CD4-positive, alpha-beta T cell (primary cell): ENCODE measurements at regions not wholly inside any gene's neighbourhood (a gene's known extent, or its start where the extent isn't known, plus 50 kb on each side); places are given as distances from the start of the nearest gene placed in this dataset.

Experiments
- ATAC-seq: fragments of 200-7000 bp; cut with Tn5 transposase; one replicate; pipeline ENCODE4 v1.10.0; 2022; ENCODE audit warnings: mild to moderate bottlenecking; ENCODE audit not compliant: poor library complexity
- CTCF ChIA-PET: fragments of 350-600 bp; sonication (Branson Sonifier 250); formaldehyde crosslinking; loops from one replicate; lab custom pipeline; 2021; ENCODE audit warnings: antibody characterized with exemption, inconsistent platforms; lab: Charles Lee
- POLR2A ChIA-PET: fragments of 350-600 bp; sonication (Branson Sonifier 250); formaldehyde crosslinking; loops from one replicate; lab custom pipeline; 2021; ENCODE audit warnings: antibody characterized with exemption, inconsistent platforms; lab: Charles Lee
- DNase-seq, 14 experiments: peaks; one replicate each; pipeline ENCODE4 v3.0.0-alpha.2; 2013 to 2020; ENCODE audit warnings: mixed read lengths in 2 of 14
- H3K27ac ChIP-seq, 2 donors: one replicate each; pipeline versions ENCODE4 v1.5.1 to v1.7.0; 2013; ENCODE audit warnings: low read length in 2 of 2, low read depth in 1 of 2, mild to moderate bottlenecking in 1 of 2
- H3K27me3 ChIP-seq, 2 experiments: 1 replicate in 1 of 2; 2 replicates in 1 of 2; pipeline versions ENCODE4 v1.6.1 to v1.7.0; 2013; ENCODE audit warnings: low read length in 2 of 2, control low read depth in 1 of 2, mild to moderate bottlenecking in 1 of 2, moderate library complexity in 1 of 2; ENCODE audit not compliant: insufficient read depth in 2 of 2, control insufficient read depth in 1 of 2
- H3K36me3 ChIP-seq: one replicate; pipeline ENCODE4 v1.6.1; 2013; ENCODE audit warnings: low read length, control low read depth; ENCODE audit not compliant: insufficient read depth
- H3K4me1 ChIP-seq: one replicate; pipeline ENCODE4 v1.6.1; 2013; ENCODE audit warnings: low read length, control low read depth; ENCODE audit not compliant: insufficient read depth
- H3K4me3 ChIP-seq: one replicate; pipeline ENCODE4 v1.5.1; 2013; ENCODE audit warnings: mild to moderate bottlenecking, low read length, moderate library complexity
- H3K9me3 ChIP-seq, 2 experiments: 1 replicate in 1 of 2; 2 replicates in 1 of 2; pipeline versions ENCODE4 v1.6.1 to v1.7.0; 2013; ENCODE audit warnings: low read length in 2 of 2, mild to moderate bottlenecking in 2 of 2, control low read depth in 1 of 2, moderate library complexity in 1 of 2; ENCODE audit not compliant: control insufficient read depth in 1 of 2, insufficient read depth in 1 of 2
- H3K27ac Mint-ChIP-seq: one replicate; pipeline ENCODE4 v1.8.0; 2020; ENCODE audit warnings: mixed read lengths
- H3K27me3 Mint-ChIP-seq: one replicate; pipeline ENCODE4 v1.8.0; 2021; ENCODE audit warnings: mixed read lengths
- H3K36me3 Mint-ChIP-seq: one replicate; pipeline ENCODE4 v1.8.0; 2021; ENCODE audit warnings: low read depth, mixed read lengths
- H3K4me1 Mint-ChIP-seq: one replicate; pipeline ENCODE4 v1.8.0; 2021; ENCODE audit warnings: low read depth, mixed read lengths
- H3K4me3 Mint-ChIP-seq: one replicate; pipeline ENCODE4 v1.8.0; 2020; ENCODE audit warnings: mild to moderate bottlenecking, mixed read lengths
- H3K9me3 Mint-ChIP-seq: one replicate; pipeline ENCODE4 v1.8.0; 2020; ENCODE audit warnings: mixed read lengths
- CTCF ChIP-seq: fragments of 200-600 bp; IDR thresholded peaks from one replicate; pipeline ENCODE4 v1.8.0; 2022; ENCODE audit warnings: antibody characterized with exemption, mild to moderate bottlenecking
- intact Hi-C, 2 experiments: fragments of 100-400 bp; cut with DNase I in 1 of 2; cut with micrococcal nuclease in 1 of 2; formaldehyde crosslinking; loops; one replicate each; pipeline versions ENCODE4 v1.15.1 to v1.9.0; 2023 to 2025; cut with DNase I, micrococcal nuclease

DNA sequence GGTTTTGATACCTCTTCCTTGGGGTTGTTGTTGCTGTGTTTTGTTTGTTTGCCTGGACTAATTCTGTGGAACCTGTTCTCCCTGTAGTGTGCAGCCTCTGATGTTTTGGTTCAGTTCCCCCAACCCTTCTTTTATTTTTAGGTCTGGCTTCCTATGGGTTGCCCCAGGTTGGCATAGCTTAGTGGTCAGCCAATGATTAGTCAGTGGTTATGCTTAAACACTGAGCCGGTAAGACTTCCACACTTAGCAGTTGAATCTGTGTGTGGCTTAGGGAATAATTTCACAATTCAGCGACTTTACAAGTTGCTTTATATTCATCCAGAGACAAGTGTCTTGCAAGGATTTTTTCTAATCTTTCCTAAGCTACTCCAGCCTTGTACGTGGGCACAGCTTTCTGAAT is 78.6 kb upstream of the CLPB start:
- Histone ChIP-seq H3K4me3 (no peak overlapping the region), H3K4me1 (no peaks in the 10 kb centered on the region), H3K27ac (no peak overlapping the region), H3K9me3 (peaks cover 13 to 21% of the 10 kb centered on the region in 2 experiments), H3K27me3 (no peaks in the 10 kb centered on the region), H3K36me3 (no peaks in the 10 kb centered on the region)
- Mint-ChIP-seq H3K27ac (no peak overlapping the region), H3K4me1 (no peaks in the 10 kb centered on the region), H3K36me3 (peaks cover 12% of the 10 kb centered on the region), H3K27me3 (peaks cover 6% of the 10 kb centered on the region), H3K9me3 (peaks cover 8% of the 10 kb centered on the region), H3K4me3 (no peak overlapping the region)
- CTCF ChIA-PET, result no interaction called here
- intact Hi-C loops, result no loop called here
- DNase-seq (no peak), ATAC-seq (no peak)
- TF ChIP-seq CTCF, result no peak
- POLR2A ChIA-PET, result no interaction called here

- no peak overlapping the region for H3K4me3 Mint-ChIP-seq
- H3K4me1 ChIP-seq, result no peaks in the 10 kb centered on the region
- H3K4me3 ChIP-seq, result no peak overlapping the region
- no peaks in the 10 kb centered on the region for H3K27me3 ChIP-seq
- H3K9me3 ChIP-seq, result peaks cover 13 to 27% of the 10 kb centered on the region in 2 experiments
- TF ChIP-seq CTCF, result no peak
- no peak overlapping the region for H3K27ac Mint-ChIP-seq
- POLR2A ChIA-PET, result no interaction called here
- H3K27ac ChIP-seq, result no peak overlapping the region
- peaks cover 12% of the 10 kb centered on the region for H3K36me3 Mint-ChIP-seq
- H3K36me3 ChIP-seq, result no peaks in the 10 kb centered on the region
- ATAC-seq, result no peak
- CTCF ChIA-PET, result no interaction called here
- peaks cover 6% of the 10 kb centered on the region for H3K27me3 Mint-ChIP-seq
- peaks cover 8% of the 10 kb centered on the region for H3K9me3 Mint-ChIP-seq
- intact Hi-C loops, result no loop called here
- H3K4me1 Mint-ChIP-seq, result no peaks in the 10 kb centered on the region
- no peak for DNase-seq
Observed at GRCh38 chr11:72511393-72512047, 77.2 kb upstream of the CLPB start.

DNA sequence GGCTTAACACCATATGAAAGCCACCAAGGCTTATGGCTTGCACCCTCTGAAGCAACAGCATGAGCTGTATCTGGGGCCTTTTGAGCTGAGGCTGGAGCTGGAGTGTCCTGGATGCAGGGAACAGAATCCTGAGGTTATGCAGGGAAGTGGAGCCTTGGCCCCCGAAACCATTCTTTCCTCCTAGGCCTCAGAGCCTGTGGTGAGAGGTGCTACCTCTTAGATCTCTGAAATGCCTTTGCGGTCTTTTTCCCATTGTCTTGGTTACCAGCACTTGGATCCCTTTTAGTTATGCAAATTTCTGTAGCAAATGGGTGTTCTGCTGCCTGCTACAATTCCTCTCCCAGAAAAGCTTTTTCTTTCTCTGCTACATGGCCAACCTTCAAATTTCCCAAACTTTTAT is 72.7 kb upstream of the CLPB start:
- H3K27ac Mint-ChIP-seq, result no peak overlapping the region

More for the DNA sequence above, 72.7 kb upstream of the CLPB start:
- ChIA-PET CTCF (no interaction called here), POLR2A (no interaction called here)
- Histone ChIP-seq H3K36me3 (no peaks in the 10 kb centered on the region), H3K4me3 (no peak overlapping the region), H3K9me3 (peaks cover 13 to 20% of the 10 kb centered on the region in 2 experiments), H3K27me3 (no peaks in the 10 kb centered on the region), H3K27ac (no peak overlapping the region), H3K4me1 (no peaks in the 10 kb centered on the region)
- DNase-seq (no peak), ATAC-seq (no peak)
- no peaks in the 10 kb centered on the region for H3K4me1 Mint-ChIP-seq
- peaks cover 12% of the 10 kb centered on the region for H3K36me3 Mint-ChIP-seq
- no peak overlapping the region for H3K4me3 Mint-ChIP-seq
- TF ChIP-seq CTCF, result no peak
- peaks cover 6% of the 10 kb centered on the region for H3K27me3 Mint-ChIP-seq
- H3K9me3 Mint-ChIP-seq, result peaks cover 8% of the 10 kb centered on the region
- intact Hi-C loops, result no loop called here
